AG10803 (cell line): ENCODE measurements at regions not wholly inside any gene's neighbourhood (a gene's known extent, or its start where the extent isn't known, plus 50 kb on each side); places are given as distances from the start of the nearest gene placed in this dataset.

ENCODE experiments used
- DNase-seq: peaks from one replicate; pipeline ENCODE4 v3.0.0; 2010; ENCODE audit warnings: low read depth
- H3K4me3 ChIP-seq: 2 replicates; pipeline ENCODE4 v1.5.1; 2011; ENCODE audit warnings: mild to moderate bottlenecking, low read length, control low read depth
- TF ChIP-seq, protein P1 (sequence below): conservative IDR thresholded peaks from 2 replicates; pipeline ENCODE4 v1.5.1; 2011; ENCODE audit warnings: mild to moderate bottlenecking, low read length, control low read depth, inconsistent platforms

- TF ChIP-seq, protein P1, sequence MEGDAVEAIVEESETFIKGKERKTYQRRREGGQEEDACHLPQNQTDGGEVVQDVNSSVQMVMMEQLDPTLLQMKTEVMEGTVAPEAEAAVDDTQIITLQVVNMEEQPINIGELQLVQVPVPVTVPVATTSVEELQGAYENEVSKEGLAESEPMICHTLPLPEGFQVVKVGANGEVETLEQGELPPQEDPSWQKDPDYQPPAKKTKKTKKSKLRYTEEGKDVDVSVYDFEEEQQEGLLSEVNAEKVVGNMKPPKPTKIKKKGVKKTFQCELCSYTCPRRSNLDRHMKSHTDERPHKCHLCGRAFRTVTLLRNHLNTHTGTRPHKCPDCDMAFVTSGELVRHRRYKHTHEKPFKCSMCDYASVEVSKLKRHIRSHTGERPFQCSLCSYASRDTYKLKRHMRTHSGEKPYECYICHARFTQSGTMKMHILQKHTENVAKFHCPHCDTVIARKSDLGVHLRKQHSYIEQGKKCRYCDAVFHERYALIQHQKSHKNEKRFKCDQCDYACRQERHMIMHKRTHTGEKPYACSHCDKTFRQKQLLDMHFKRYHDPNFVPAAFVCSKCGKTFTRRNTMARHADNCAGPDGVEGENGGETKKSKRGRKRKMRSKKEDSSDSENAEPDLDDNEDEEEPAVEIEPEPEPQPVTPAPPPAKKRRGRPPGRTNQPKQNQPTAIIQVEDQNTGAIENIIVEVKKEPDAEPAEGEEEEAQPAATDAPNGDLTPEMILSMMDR = no peak
- peak; percentile 82 for DNase-seq
- no peak overlapping the region for H3K4me3 ChIP-seq
Observed at GRCh38 chr12:78703820-78704525, 160.6 kb upstream of the SYT1 start.

DNA sequence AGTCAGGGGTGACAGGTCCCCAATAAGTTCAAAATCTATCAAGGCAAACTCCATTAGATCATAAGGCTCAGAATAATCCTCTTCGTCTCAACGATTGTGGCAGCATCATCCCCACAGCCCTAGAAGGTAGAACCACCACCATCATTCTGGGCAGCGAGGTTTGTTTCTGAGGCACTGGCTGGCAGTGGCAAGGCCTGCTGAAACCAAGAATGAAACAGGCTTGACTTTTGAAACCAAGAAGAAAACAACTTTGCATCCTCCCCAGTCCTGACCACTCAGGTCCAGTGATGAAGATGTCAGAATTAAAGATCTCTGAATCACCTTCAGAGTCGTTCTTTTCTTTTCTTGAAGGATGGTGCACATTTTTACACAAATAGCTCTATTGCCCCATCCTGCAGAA lies 152.6 kb upstream of the SYT1 start:
- DNase-seq = no peak
- TF ChIP-seq, protein P1 = no peak
- H3K4me3 ChIP-seq = no peak overlapping the region

- TF ChIP-seq, protein P1 = no peak
- no peak overlapping the region for H3K4me3 ChIP-seq
- no peak for DNase-seq
Observed at GRCh38 chr12:78712834-78713481, 151.6 kb upstream of the SYT1 start.

GRCh38 chr12:78719721-78720120 lies 144.9 kb upstream of the SYT1 start:
- no peak for DNase-seq
- H3K4me3 ChIP-seq = no peak overlapping the region
- TF ChIP-seq, protein P1 = no peak

GRCh38 chr12:78721906-78722305 lies 142.7 kb upstream of the SYT1 start:
- DNase-seq = no peak
- H3K4me3 ChIP-seq = no peak overlapping the region
- TF ChIP-seq, protein P1 = no peak

GRCh38 chr12:78725033-78725432 lies 139.5 kb upstream of the SYT1 start:
- TF ChIP-seq, protein P1 = no peak

More at GRCh38 chr12:78725033-78725432, 139.5 kb upstream of the SYT1 start:
- H3K4me3 ChIP-seq = no peak overlapping the region
- DNase-seq = no peak
